Mucosa of rectum (tissue), 2 donors: ENCODE measurements at regions not wholly inside any gene's neighbourhood (a gene's known extent, or its start where the extent isn't known, plus 50 kb on each side); places are given as distances from the start of the nearest gene placed in this dataset.

ENCODE experiments used
- H3K27ac ChIP-seq, 2 donors: one replicate each; pipeline ENCODE4 v1.7.0; 2013; ENCODE audit warnings: inconsistent platforms in 2 of 2, low read depth in 2 of 2, low read length in 2 of 2
- H3K27me3 ChIP-seq, 2 donors: one replicate each; pipeline ENCODE4 v1.7.0; 2013; ENCODE audit warnings: low read length in 2 of 2; ENCODE audit not compliant: control insufficient read depth in 2 of 2, insufficient read depth in 2 of 2
- H3K36me3 ChIP-seq, 2 donors: one replicate each; pipeline ENCODE4 v1.7.0; 2013; ENCODE audit warnings: low read length in 2 of 2; ENCODE audit not compliant: control insufficient read depth in 2 of 2, insufficient read depth in 2 of 2
- H3K4me1 ChIP-seq, 2 donors: one replicate each; pipeline ENCODE4 v1.7.0; 2013; ENCODE audit warnings: low read length in 2 of 2, mild to moderate bottlenecking in 1 of 2; ENCODE audit not compliant: control insufficient read depth in 2 of 2, insufficient read depth in 2 of 2
- H3K4me3 ChIP-seq, 2 donors: one replicate each; pipeline ENCODE4 v1.7.0; 2013; ENCODE audit warnings: low read length in 2 of 2
- H3K9ac ChIP-seq, 2 donors: one replicate each; pipeline ENCODE4 v1.7.0; 2013; ENCODE audit warnings: low read length in 2 of 2, low read depth in 1 of 2, mild to moderate bottlenecking in 1 of 2
- H3K9me3 ChIP-seq, 2 donors: one replicate each; pipeline ENCODE4 v1.7.0; 2013; ENCODE audit warnings: low read length in 2 of 2; ENCODE audit not compliant: control insufficient read depth in 2 of 2
- donor health status: healthy.
- donor health status: Normal muscosa, but diverticular disease.

GRCh38 chr11:88424881-88425280, 87.3 kb upstream of the CTSC start:
- Histone ChIP-seq H3K27me3 (no peaks in the 10 kb centered on the region), H3K4me1 (peaks cover 0 to 5% of the 10 kb centered on the region in 2 donors), H3K9me3 (no peaks in the 10 kb centered on the region), H3K9ac (no peak overlapping the region), H3K36me3 (no peaks in the 10 kb centered on the region), H3K27ac (no peak overlapping the region), H3K4me3 (no peak overlapping the region)

- H3K4me1 ChIP-seq, result peaks cover 2 to 5% of the 10 kb centered on the region in 2 donors
- no peak overlapping the region for H3K9ac ChIP-seq
- H3K36me3 ChIP-seq, result no peaks in the 10 kb centered on the region
- peak overlapping the region; percentile 1 to 14 for H3K27ac ChIP-seq
- H3K9me3 ChIP-seq, result no peaks in the 10 kb centered on the region
- no peak overlapping the region for H3K4me3 ChIP-seq
- H3K27me3 ChIP-seq, result no peaks in the 10 kb centered on the region
Measured at GRCh38 chr11:88421530-88421929, 84.0 kb upstream of the CTSC start.

GRCh38 chr11:88420165-88420791, 82.7 kb upstream of the CTSC start:
- no peak overlapping the region for H3K4me3 ChIP-seq
- no peaks in the 10 kb centered on the region for H3K9me3 ChIP-seq
- peak overlapping the region in 1 of 2 donors; percentile 26 for H3K27ac ChIP-seq
- no peaks in the 10 kb centered on the region for H3K27me3 ChIP-seq
- H3K4me1 ChIP-seq, result peaks cover 2 to 5% of the 10 kb centered on the region in 2 donors
- H3K36me3 ChIP-seq, result no peaks in the 10 kb centered on the region
- H3K9ac ChIP-seq, result no peak overlapping the region

DNA sequence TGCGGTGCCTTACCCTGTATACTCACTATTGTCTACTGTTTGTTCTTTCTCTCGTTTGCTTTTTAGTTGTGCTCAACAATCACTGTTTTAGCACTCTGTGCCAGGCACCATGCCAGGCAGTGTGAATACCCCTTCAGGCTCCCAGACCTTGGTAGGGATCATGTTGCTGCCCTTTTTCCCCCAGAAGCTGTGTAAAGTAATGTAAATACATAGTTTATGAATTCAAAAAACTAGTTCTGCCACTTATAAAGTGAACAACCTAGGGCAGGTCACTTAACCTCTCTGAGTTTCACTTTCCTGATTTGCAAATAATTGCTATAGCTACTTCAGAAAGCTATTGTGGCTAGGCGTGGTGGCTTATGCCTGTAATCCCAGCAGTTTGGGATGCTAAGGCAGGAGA, 81.0 kb upstream of the CTSC start:
- peaks cover 5 to 6% of the 10 kb centered on the region in 2 donors for H3K4me1 ChIP-seq
- no peak overlapping the region for H3K27ac ChIP-seq
- no peak overlapping the region for H3K4me3 ChIP-seq

GRCh38 chr11:88415495-88415894, 78.0 kb upstream of the CTSC start:
- Histone ChIP-seq H3K9me3 (no peaks in the 10 kb centered on the region), H3K4me3 (no peak overlapping the region), H3K4me1 (peaks cover 2 to 6% of the 10 kb centered on the region in 2 donors), H3K36me3 (no peaks in the 10 kb centered on the region), H3K9ac (no peak overlapping the region), H3K27ac (no peak overlapping the region), H3K27me3 (no peaks in the 10 kb centered on the region)

More for the DNA sequence above, 81.0 kb upstream of the CTSC start:
- Histone ChIP-seq H3K9ac (no peak overlapping the region), H3K36me3 (no peaks in the 10 kb centered on the region), H3K27me3 (no peaks in the 10 kb centered on the region), H3K9me3 (no peaks in the 10 kb centered on the region)

GRCh38 chr11:88414981-88415413, 77.5 kb upstream of the CTSC start:
- no peaks in the 10 kb centered on the region for H3K9me3 ChIP-seq
- peak overlapping the region in 1 of 2 donors; percentile 11 for H3K27ac ChIP-seq
- no peak overlapping the region for H3K4me3 ChIP-seq
- H3K4me1 ChIP-seq, result peaks cover 0 to 6% of the 10 kb centered on the region in 2 donors
- no peak overlapping the region for H3K9ac ChIP-seq
- no peaks in the 10 kb centered on the region for H3K27me3 ChIP-seq
- no peaks in the 10 kb centered on the region for H3K36me3 ChIP-seq

DNA sequence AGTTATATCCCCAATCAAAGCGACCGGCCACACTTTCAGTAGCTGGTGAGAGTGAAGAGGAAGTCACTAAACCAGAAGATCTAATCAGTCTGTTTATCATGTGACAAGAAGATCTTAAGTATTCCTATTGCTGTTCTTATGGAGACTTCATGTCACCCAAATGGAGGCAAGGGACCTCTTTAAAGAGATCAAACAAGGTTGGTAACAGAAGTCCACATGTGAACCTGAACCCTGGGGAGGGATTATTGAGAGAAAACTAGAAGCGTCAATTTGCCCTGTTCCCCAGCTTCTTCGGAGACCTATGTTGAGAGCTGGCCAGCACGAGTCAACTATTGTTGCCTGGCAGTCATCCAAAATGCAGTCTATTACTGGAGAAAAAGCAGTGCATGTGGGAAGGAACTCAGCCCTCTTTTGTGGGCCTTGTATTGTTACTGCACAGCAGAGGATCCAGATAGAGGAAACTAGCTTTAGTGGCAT, 76.9 kb upstream of the CTSC start:
- no peaks in the 10 kb centered on the region for H3K27me3 ChIP-seq
- no peak overlapping the region for H3K9ac ChIP-seq
- no peaks in the 10 kb centered on the region for H3K9me3 ChIP-seq
- H3K4me3 ChIP-seq, result peak overlapping the region in 1 of 2 donors; percentile 2
- H3K36me3 ChIP-seq, result no peaks in the 10 kb centered on the region
- H3K4me1 ChIP-seq, result peaks cover 0 to 6% of the 10 kb centered on the region in 2 donors
- H3K27ac ChIP-seq, result peak overlapping the region; percentile 28

GRCh38 chr11:88411265-88411664, 73.7 kb upstream of the CTSC start:
- Histone ChIP-seq H3K27ac (no peak overlapping the region), H3K9me3 (no peaks in the 10 kb centered on the region), H3K9ac (no peak overlapping the region), H3K36me3 (no peaks in the 10 kb centered on the region), H3K27me3 (no peaks in the 10 kb centered on the region), H3K4me1 (peaks cover 0 to 4% of the 10 kb centered on the region in 2 donors), H3K4me3 (no peak overlapping the region)

GRCh38 chr11:88410656-88411055, 73.1 kb upstream of the CTSC start:
- H3K27me3 ChIP-seq, result no peaks in the 10 kb centered on the region
- H3K4me1 ChIP-seq, result peaks cover 0 to 4% of the 10 kb centered on the region in 2 donors
- no peak overlapping the region for H3K9ac ChIP-seq
- no peak overlapping the region for H3K27ac ChIP-seq
- no peak overlapping the region for H3K4me3 ChIP-seq
- H3K9me3 ChIP-seq, result no peaks in the 10 kb centered on the region
- no peaks in the 10 kb centered on the region for H3K36me3 ChIP-seq

- no peaks in the 10 kb centered on the region for H3K27me3 ChIP-seq
- no peak overlapping the region for H3K9ac ChIP-seq
- H3K4me3 ChIP-seq, result no peak overlapping the region
- no peaks in the 10 kb centered on the region for H3K36me3 ChIP-seq
- no peak overlapping the region for H3K27ac ChIP-seq
- peaks cover 0 to 4% of the 10 kb centered on the region in 2 donors for H3K4me1 ChIP-seq
- no peaks in the 10 kb centered on the region for H3K9me3 ChIP-seq
Measured at GRCh38 chr11:88410056-88410455, 72.5 kb upstream of the CTSC start.
